H9 (cell line): ENCODE measurements at regions not wholly inside any gene's neighbourhood (a gene's known extent, or its start where the extent isn't known, plus 50 kb on each side); places are given as distances from the start of the nearest gene placed in this dataset.

Experiments
- DNase-seq: peaks from one replicate; pipeline ENCODE4 v3.0.0-alpha.2; 2017
- H2AFZ ChIP-seq: one replicate; pipeline ENCODE4 v1.6.1; 2013; ENCODE audit warnings: mild to moderate bottlenecking, low read length, control low read depth, moderate library complexity
- H2AK5ac ChIP-seq: 2 replicates; pipeline ENCODE4 v1.6.1; 2013; ENCODE audit warnings: low read length, control low read depth, mixed read lengths; ENCODE audit not compliant: insufficient read length
- H2BK120ac ChIP-seq: one replicate; pipeline ENCODE4 v1.6.1; 2013; ENCODE audit warnings: low read depth, mild to moderate bottlenecking, low read length, control low read depth, inconsistent platforms; ENCODE audit not compliant: poor library complexity, severe bottlenecking
- H2BK12ac ChIP-seq: 2 replicates; pipeline ENCODE4 v1.6.1; 2013; ENCODE audit warnings: low read length, control low read depth, mixed read lengths, low read depth; ENCODE audit not compliant: insufficient read length
- H2BK15ac ChIP-seq: 2 replicates; pipeline ENCODE4 v1.6.1; 2013; ENCODE audit warnings: low read depth, low read length, control low read depth
- H2BK20ac ChIP-seq: one replicate; pipeline ENCODE4 v1.6.1; 2013; ENCODE audit warnings: low read depth, mild to moderate bottlenecking, low read length, control low read depth, inconsistent platforms; ENCODE audit not compliant: poor library complexity, severe bottlenecking
- H2BK5ac ChIP-seq: 2 replicates; pipeline ENCODE4 v1.6.1; 2013; ENCODE audit warnings: low read length, control low read depth, mixed read lengths; ENCODE audit not compliant: insufficient read length
- H3K14ac ChIP-seq: 2 replicates; pipeline ENCODE4 v1.6.1; 2013; ENCODE audit warnings: low read length, control low read depth; ENCODE audit not compliant: insufficient read depth
- H3K18ac ChIP-seq: 2 replicates; pipeline ENCODE4 v1.6.1; 2013; ENCODE audit warnings: low read depth, mild to moderate bottlenecking, mixed read lengths, low read length, control low read depth; ENCODE audit not compliant: insufficient read length
- H3K23ac ChIP-seq: 2 replicates; pipeline ENCODE4 v1.6.1; 2013; ENCODE audit warnings: low read length, control low read depth, mixed read lengths, low read depth; ENCODE audit not compliant: insufficient read length
- H3K23me2 ChIP-seq: 2 replicates; pipeline ENCODE4 v1.6.1; 2013; ENCODE audit warnings: low read depth, mild to moderate bottlenecking, mixed read lengths, low read length, control low read depth; ENCODE audit not compliant: insufficient read length, poor library complexity, severe bottlenecking
- H3K27ac ChIP-seq: 2 replicates; pipeline ENCODE4 v1.5.1; 2013; ENCODE audit warnings: low read length, control low read depth, mixed read lengths, low read depth; ENCODE audit not compliant: insufficient read length
- H3K27me3 ChIP-seq: 2 replicates; pipeline ENCODE4 v1.6.1; 2013; ENCODE audit warnings: low read length, control low read depth, inconsistent platforms; ENCODE audit not compliant: insufficient read depth
- H3K4ac ChIP-seq: 2 replicates; pipeline ENCODE4 v1.6.1; 2013; ENCODE audit warnings: low read depth, mild to moderate bottlenecking, control low read depth, inconsistent platforms, low read length, moderate library complexity
- H3K4me1 ChIP-seq: 2 replicates; pipeline ENCODE4 v1.6.1; 2013; ENCODE audit warnings: low read length, control low read depth, inconsistent platforms; ENCODE audit not compliant: insufficient read depth
- H3K4me2 ChIP-seq: 2 replicates; pipeline ENCODE4 v1.6.1; 2013; ENCODE audit warnings: low read length, control low read depth, mixed read lengths; ENCODE audit not compliant: insufficient read length, insufficient read depth
- H3K56ac ChIP-seq: 2 replicates; pipeline ENCODE4 v1.6.1; 2013; ENCODE audit warnings: low read depth, mild to moderate bottlenecking, mixed read lengths, low read length, control low read depth; ENCODE audit not compliant: insufficient read length
- H3K79me1 ChIP-seq: 2 replicates; pipeline ENCODE4 v1.6.1; 2013; ENCODE audit warnings: low read depth, mild to moderate bottlenecking, moderate library complexity, low read length, control low read depth, inconsistent platforms; ENCODE audit not compliant: insufficient read depth, poor library complexity, severe bottlenecking
- H3K79me2 ChIP-seq: 2 replicates; pipeline ENCODE4 v1.6.1; 2013; ENCODE audit warnings: low read length, control low read depth, inconsistent platforms; ENCODE audit not compliant: insufficient read depth
- H3K9ac ChIP-seq: 2 replicates; pipeline ENCODE4 v1.6.1; 2013; ENCODE audit warnings: low read length, control low read depth, mixed read lengths; ENCODE audit not compliant: insufficient read length; ENCODE audit errors: extremely low read depth
- H3K9me3 ChIP-seq: one replicate; pipeline ENCODE4 v1.6.1; 2013; ENCODE audit warnings: low read depth, low read length, inconsistent platforms; ENCODE audit not compliant: control insufficient read depth
- H3T11ph ChIP-seq: one replicate; pipeline ENCODE4 v1.6.1; 2013; ENCODE audit warnings: mild to moderate bottlenecking, low read length, control low read depth, inconsistent platforms
- H4K20me1 ChIP-seq: one replicate; pipeline ENCODE4 v1.6.1; 2013; ENCODE audit not compliant: control insufficient read depth, insufficient read length, insufficient read depth
- H4K5ac ChIP-seq: 2 replicates; pipeline ENCODE4 v1.6.1; 2013; ENCODE audit warnings: low read depth, mild to moderate bottlenecking, mixed read lengths, low read length, control low read depth; ENCODE audit not compliant: insufficient read length
- H4K8ac ChIP-seq: replicated peaks from 2 replicates; pipeline ENCODE4 v1.6.1; 2013; ENCODE audit warnings: low read length, control low read depth, mixed read lengths, low read depth; ENCODE audit not compliant: insufficient read length
- H4K91ac ChIP-seq: 2 replicates; pipeline ENCODE4 v1.6.1; 2013; ENCODE audit warnings: low read depth, mild to moderate bottlenecking, moderate library complexity, mixed read lengths, low read length, control low read depth; ENCODE audit not compliant: insufficient read length
- H3K27ac Mint-ChIP-seq, 3 experiments: 2 replicates in 2 of 3; 3 replicates in 1 of 3; pipeline ENCODE4 v1.8.0; 2020 to 2021; ENCODE audit warnings: mixed read lengths in 3 of 3, mild to moderate bottlenecking in 1 of 3, moderate library complexity in 1 of 3
- H3K27me3 Mint-ChIP-seq: 2 replicates; pipeline ENCODE4 v1.8.0; 2021; ENCODE audit warnings: low read depth, mild to moderate bottlenecking, moderate library complexity, mixed read lengths
- H3K36me3 Mint-ChIP-seq, 3 experiments: 2 replicates in 2 of 3; 3 replicates in 1 of 3; pipeline ENCODE4 v1.8.0; 2020 to 2021; ENCODE audit warnings: low read depth in 3 of 3, mixed read lengths in 3 of 3; ENCODE audit not compliant: insufficient read depth in 1 of 3
- H3K4me1 Mint-ChIP-seq, 2 experiments: 2 replicates each; pipeline ENCODE4 v1.8.0; 2020; ENCODE audit warnings: mixed read lengths in 2 of 2
- H3K4me3 Mint-ChIP-seq, 2 experiments: 2 replicates in 1 of 2; 3 replicates in 1 of 2; pipeline ENCODE4 v1.8.0; 2020 to 2021; ENCODE audit warnings: mild to moderate bottlenecking in 2 of 2, mixed read lengths in 2 of 2, moderate library complexity in 1 of 2
- H3K9me3 Mint-ChIP-seq, 2 experiments: 2 replicates in 1 of 2; 3 replicates in 1 of 2; pipeline ENCODE4 v1.8.0; 2020; ENCODE audit warnings: mild to moderate bottlenecking in 2 of 2, mixed read lengths in 2 of 2, moderate library complexity in 1 of 2
- CTCF ChIP-seq: fragments of 200-600 bp; sonication (generic); conservative IDR thresholded peaks from 3 replicates; pipeline ENCODE4 v1.8.0; 2021; ENCODE audit warnings: antibody characterized with exemption, mild to moderate bottlenecking
- WGBS: extraction: QIAGEN DNeasy Blood & Tissue Kit; methylation state at CpG from one replicate; pipeline ENCODE4 v1.1.7; 2013; ENCODE audit warnings: missing lambda C conversion rate, low lambda C conversion rate, mixed read lengths; ENCODE audit not compliant: insufficient read length; ENCODE audit errors: extremely low coverage; 5-methylcytosine and 5-hydroxymethylcytosine counted together

- no peak overlapping the region for H4K91ac ChIP-seq
- peaks cover 0 to 2% of the 10 kb centered on the region in 2 experiments; a peak in 1 of 5 replicates for H3K9me3 Mint-ChIP-seq
- H4K20me1 ChIP-seq, result no peaks in the 10 kb centered on the region
- no peaks in the 10 kb centered on the region for H3K27me3 ChIP-seq
- no peak overlapping the region for H4K8ac ChIP-seq
- no peak for DNase-seq
- H2AK5ac ChIP-seq, result no peak overlapping the region
- H2BK5ac ChIP-seq, result no peak overlapping the region
- H3K4me1 Mint-ChIP-seq, result peaks cover 0 to 2% of the 10 kb centered on the region in 2 experiments; a peak in 1 of 4 replicates
- no peak overlapping the region for H3K18ac ChIP-seq
- WGBS, result no CpG with 5 or more reads among the region's 5 CpGs
- no peak overlapping the region for H2AFZ ChIP-seq
- H3K56ac ChIP-seq, result no peak overlapping the region
- no peak overlapping the region for H3K27ac Mint-ChIP-seq
- no peak overlapping the region for H3T11ph ChIP-seq
- no peaks in the 10 kb centered on the region for H3K27me3 Mint-ChIP-seq
- no peak overlapping the region for H3K4me3 Mint-ChIP-seq
- no peak overlapping the region for H3K14ac ChIP-seq
- H3K23me2 ChIP-seq, result no peaks in the 10 kb centered on the region
- H4K5ac ChIP-seq, result no peak overlapping the region
- no peaks in the 10 kb centered on the region; the same call in 1 of the 2 replicates for H3K79me2 ChIP-seq
- H3K36me3 Mint-ChIP-seq, result 0 out of 7 replicates have a peak, but pooled peaks cover 0 to 2% (median 0%) of the 10 kb centered on the region in 3 experiments
- no peak overlapping the region for H2BK12ac ChIP-seq
- H3K9me3 ChIP-seq, result no peaks in the 10 kb centered on the region
- H3K9ac ChIP-seq, result no peak overlapping the region
- no peak overlapping the region for H2BK120ac ChIP-seq
- no peak overlapping the region for H2BK20ac ChIP-seq
- no peaks in the 10 kb centered on the region for H3K4me1 ChIP-seq
- H3K27ac ChIP-seq, result no peak overlapping the region
- no peak overlapping the region for H3K23ac ChIP-seq
- H3K4me2 ChIP-seq, result no peak overlapping the region
- H3K79me1 ChIP-seq, result no peaks in the 10 kb centered on the region
- H2BK15ac ChIP-seq, result no peak overlapping the region
- H3K4ac ChIP-seq, result no peak overlapping the region
- no peak for TF ChIP-seq CTCF
These were observed 107.3 kb upstream of the LUZP2 start for GRCh38 chr11:24389575-24389974.
